GM12874 (cell line): ENCODE measurements at regions not wholly inside any gene's neighbourhood (a gene's known extent, or its start where the extent isn't known, plus 50 kb on each side); places are given as distances from the start of the nearest gene placed in this dataset.

Experiments used
- CTCF ChIP-seq: IDR thresholded peaks from 2 replicates; pipeline ENCODE4 v1.5.1; 2011; ENCODE audit warnings: low read depth, mild to moderate bottlenecking, control low read depth, low read length, moderate library complexity; ENCODE audit not compliant: insufficient read depth

DNA sequence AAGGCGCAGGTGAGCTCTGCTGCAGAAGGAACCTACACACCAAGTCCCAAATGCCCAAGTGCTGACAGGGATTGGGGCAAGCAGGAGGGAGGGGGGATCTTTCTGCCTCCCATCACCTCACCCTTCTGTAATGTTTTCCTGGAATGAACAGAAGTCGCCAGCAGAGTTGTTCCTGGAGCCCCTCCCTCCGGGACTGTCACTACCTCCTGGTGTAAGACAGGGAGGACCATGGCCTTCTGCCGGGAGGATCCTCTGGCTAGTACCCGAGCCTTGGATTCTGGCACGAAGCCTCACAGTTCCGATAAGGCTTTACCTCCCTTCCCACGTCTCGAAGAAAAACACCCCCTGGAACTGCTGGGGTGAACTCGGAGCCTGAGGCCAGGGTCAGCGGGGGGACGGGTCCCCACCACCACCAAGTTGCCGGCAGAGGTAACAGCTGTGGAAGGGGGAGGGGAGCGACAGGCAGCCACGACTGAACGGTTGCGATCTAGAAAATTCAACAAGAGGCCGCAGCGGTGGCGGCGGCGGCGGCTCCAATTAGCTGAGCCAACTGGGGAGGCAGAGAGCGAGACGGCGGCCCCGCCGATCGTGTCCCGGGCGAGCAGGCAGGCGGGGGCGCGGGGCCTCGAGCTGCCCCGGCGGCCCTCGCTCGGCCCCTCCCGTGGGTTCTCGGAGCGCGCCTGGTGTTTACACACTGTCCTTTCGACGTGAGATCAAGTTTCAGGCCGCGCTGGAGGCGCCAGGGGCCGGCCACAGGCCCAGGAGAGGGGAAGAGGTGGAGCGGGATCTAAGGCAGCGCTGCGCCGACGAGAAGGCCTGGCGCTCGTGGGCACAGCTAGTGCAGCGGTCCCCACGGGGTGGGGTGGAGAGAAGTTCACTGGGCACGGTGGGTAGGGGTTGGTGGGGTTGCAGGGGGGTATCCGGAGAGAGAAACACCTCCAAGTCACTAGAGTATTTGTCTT lies 53.7 kb upstream of the BCOR start:
- no peak for TF ChIP-seq CTCF

DNA sequence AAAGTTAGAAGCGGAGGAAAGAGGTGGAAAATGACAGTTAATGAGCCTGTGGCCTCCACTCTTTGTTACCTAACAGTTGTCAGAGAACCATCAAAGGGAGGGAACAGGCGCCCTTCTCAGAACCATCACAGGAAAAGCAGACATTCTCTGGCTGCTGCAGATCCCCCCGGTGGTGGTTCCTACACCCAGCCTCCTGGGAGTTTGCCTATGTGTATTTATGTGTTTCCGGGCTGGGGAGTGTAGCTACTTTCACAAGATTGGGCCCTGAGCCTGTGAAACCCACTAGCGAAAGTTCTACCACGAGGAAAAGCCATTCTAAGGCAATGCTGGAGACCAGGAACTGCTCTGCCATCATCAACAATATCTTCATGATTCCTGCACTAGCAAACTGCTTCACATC lies 52.7 kb upstream of the BCOR start:
- TF ChIP-seq CTCF, result no peak

DNA sequence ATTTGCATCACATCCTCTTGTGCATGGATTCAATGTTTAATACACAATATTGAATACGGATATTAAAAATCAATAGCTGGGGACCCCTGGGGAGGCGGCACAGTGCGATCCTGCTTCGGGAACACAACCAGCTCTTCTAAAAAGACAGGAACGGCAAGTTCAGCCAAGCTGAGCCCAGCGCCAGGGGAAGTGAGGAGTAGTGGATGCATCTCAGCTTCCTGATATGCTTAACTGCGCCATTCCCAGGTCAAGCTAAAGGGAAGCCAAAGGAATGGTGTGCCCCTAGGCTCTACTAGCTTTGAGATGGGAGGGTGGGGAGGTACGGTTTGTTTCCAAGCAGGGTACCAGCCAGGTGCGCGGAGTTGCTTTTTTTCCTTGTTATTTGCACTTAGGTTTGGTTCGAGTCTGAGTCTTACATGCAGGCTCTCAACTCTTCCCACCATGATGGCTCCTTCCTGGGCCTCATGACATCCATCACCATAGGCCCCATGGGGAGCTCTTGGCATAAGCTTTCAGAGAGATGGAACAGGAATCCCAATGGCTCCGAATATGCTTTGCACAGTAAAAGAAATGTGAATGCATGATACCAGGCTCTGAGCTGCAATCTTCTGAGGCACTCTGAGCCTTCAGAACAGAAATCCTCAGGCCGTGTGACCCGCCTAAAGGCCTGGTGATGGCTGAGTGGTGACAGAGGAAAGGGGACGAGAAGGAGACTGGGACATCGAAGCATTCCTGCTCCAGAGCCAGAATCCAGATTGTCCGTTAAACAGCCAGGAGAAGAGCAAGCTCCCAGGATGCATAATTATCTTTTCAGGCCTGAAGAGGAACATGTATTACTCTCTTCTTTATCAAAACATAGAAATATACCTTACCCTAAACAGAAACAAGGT lies 51.8 kb upstream of the BCOR start:
- TF ChIP-seq CTCF, result no peak

DNA sequence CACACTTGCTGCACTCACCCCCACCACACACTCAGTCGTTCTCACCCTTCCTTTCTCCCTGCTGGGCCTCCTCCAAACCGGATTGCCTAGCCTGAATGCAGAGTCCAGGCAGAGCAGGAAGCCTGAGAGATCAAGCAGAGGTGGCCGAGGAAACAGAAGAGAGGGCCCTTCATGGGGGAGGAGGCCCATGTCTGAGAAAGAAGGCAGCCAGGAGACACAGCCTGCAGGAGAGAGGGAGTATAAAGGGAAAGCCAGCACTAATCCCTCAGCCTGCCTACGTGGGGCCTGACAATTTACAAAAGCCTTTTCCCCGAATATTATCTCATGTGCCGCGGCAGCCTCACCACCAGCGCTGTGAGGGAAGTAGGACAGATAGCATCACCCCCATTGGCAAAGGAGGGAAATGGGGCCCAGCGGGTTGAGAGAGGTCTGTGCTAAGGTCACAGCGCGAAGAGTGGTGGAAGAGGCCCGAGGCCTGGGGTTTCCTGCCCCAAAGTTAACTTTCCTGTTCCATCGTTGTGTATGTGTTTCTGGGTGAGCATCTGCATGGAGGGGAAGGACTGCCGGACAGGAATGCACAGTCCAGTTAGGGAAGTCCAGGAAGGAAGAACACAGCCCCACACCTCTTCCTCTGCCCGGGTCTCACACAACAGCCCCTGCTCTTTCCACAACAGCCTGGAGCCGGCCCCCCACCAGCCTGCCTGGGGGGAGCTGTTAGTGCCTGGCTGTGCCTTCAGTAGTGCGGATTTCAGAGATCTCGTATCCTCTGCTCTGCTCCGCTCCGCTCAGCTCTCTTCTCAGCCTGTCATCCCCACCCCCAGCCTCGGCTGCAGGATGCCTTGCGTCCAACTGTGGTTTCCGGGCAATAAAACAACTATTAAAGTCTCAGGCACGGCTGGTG lies 50.9 kb upstream of the BCOR start:
- TF ChIP-seq CTCF, result no peak

- no peak for TF ChIP-seq CTCF
These were observed 50.2 kb upstream of the BCOR start for GRCh38 chrX:40147971-40148370.
